ENCODE measurements at regions not wholly inside any gene's neighbourhood (a gene's known extent, or its start where the extent isn't known, plus 50 kb on each side); places are given as distances from the start of the nearest gene placed in this dataset.

DNA sequence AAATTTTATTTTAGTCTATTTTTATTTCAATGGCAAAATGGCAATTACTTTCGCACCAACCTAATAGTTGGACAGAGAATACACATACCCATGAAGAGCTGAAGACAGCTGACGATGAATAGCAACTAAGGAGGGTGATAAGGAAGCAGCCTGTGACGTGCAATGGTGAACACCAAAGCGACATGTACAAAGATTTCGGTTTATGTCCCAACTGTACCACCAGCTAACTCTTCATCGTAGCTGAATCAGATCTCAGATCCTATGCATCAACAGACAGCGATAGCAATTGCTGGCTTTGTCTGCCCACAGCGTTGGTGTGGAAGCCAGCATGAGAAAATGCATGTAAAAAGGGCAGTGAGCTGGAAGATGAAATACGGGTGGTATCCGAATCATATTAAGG lies 130.6 kb upstream of the ANKH start:
- no peak for TF ChIP-seq POLR2A (IDR thresholded peaks at IDR 0.05)
- TF ChIP-seq, protein P1, sequence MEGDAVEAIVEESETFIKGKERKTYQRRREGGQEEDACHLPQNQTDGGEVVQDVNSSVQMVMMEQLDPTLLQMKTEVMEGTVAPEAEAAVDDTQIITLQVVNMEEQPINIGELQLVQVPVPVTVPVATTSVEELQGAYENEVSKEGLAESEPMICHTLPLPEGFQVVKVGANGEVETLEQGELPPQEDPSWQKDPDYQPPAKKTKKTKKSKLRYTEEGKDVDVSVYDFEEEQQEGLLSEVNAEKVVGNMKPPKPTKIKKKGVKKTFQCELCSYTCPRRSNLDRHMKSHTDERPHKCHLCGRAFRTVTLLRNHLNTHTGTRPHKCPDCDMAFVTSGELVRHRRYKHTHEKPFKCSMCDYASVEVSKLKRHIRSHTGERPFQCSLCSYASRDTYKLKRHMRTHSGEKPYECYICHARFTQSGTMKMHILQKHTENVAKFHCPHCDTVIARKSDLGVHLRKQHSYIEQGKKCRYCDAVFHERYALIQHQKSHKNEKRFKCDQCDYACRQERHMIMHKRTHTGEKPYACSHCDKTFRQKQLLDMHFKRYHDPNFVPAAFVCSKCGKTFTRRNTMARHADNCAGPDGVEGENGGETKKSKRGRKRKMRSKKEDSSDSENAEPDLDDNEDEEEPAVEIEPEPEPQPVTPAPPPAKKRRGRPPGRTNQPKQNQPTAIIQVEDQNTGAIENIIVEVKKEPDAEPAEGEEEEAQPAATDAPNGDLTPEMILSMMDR (IDR thresholded peaks at IDR 0.05 in 4 of 5, conservative IDR thresholded peaks at IDR 0.05 in 1 of 5): no peak
